ENCODE measurements at regions not wholly inside any gene's neighbourhood (a gene's known extent, or its start where the extent isn't known, plus 50 kb on each side); places are given as distances from the start of the nearest gene placed in this dataset.

- TF ChIP-seq, protein P1, sequence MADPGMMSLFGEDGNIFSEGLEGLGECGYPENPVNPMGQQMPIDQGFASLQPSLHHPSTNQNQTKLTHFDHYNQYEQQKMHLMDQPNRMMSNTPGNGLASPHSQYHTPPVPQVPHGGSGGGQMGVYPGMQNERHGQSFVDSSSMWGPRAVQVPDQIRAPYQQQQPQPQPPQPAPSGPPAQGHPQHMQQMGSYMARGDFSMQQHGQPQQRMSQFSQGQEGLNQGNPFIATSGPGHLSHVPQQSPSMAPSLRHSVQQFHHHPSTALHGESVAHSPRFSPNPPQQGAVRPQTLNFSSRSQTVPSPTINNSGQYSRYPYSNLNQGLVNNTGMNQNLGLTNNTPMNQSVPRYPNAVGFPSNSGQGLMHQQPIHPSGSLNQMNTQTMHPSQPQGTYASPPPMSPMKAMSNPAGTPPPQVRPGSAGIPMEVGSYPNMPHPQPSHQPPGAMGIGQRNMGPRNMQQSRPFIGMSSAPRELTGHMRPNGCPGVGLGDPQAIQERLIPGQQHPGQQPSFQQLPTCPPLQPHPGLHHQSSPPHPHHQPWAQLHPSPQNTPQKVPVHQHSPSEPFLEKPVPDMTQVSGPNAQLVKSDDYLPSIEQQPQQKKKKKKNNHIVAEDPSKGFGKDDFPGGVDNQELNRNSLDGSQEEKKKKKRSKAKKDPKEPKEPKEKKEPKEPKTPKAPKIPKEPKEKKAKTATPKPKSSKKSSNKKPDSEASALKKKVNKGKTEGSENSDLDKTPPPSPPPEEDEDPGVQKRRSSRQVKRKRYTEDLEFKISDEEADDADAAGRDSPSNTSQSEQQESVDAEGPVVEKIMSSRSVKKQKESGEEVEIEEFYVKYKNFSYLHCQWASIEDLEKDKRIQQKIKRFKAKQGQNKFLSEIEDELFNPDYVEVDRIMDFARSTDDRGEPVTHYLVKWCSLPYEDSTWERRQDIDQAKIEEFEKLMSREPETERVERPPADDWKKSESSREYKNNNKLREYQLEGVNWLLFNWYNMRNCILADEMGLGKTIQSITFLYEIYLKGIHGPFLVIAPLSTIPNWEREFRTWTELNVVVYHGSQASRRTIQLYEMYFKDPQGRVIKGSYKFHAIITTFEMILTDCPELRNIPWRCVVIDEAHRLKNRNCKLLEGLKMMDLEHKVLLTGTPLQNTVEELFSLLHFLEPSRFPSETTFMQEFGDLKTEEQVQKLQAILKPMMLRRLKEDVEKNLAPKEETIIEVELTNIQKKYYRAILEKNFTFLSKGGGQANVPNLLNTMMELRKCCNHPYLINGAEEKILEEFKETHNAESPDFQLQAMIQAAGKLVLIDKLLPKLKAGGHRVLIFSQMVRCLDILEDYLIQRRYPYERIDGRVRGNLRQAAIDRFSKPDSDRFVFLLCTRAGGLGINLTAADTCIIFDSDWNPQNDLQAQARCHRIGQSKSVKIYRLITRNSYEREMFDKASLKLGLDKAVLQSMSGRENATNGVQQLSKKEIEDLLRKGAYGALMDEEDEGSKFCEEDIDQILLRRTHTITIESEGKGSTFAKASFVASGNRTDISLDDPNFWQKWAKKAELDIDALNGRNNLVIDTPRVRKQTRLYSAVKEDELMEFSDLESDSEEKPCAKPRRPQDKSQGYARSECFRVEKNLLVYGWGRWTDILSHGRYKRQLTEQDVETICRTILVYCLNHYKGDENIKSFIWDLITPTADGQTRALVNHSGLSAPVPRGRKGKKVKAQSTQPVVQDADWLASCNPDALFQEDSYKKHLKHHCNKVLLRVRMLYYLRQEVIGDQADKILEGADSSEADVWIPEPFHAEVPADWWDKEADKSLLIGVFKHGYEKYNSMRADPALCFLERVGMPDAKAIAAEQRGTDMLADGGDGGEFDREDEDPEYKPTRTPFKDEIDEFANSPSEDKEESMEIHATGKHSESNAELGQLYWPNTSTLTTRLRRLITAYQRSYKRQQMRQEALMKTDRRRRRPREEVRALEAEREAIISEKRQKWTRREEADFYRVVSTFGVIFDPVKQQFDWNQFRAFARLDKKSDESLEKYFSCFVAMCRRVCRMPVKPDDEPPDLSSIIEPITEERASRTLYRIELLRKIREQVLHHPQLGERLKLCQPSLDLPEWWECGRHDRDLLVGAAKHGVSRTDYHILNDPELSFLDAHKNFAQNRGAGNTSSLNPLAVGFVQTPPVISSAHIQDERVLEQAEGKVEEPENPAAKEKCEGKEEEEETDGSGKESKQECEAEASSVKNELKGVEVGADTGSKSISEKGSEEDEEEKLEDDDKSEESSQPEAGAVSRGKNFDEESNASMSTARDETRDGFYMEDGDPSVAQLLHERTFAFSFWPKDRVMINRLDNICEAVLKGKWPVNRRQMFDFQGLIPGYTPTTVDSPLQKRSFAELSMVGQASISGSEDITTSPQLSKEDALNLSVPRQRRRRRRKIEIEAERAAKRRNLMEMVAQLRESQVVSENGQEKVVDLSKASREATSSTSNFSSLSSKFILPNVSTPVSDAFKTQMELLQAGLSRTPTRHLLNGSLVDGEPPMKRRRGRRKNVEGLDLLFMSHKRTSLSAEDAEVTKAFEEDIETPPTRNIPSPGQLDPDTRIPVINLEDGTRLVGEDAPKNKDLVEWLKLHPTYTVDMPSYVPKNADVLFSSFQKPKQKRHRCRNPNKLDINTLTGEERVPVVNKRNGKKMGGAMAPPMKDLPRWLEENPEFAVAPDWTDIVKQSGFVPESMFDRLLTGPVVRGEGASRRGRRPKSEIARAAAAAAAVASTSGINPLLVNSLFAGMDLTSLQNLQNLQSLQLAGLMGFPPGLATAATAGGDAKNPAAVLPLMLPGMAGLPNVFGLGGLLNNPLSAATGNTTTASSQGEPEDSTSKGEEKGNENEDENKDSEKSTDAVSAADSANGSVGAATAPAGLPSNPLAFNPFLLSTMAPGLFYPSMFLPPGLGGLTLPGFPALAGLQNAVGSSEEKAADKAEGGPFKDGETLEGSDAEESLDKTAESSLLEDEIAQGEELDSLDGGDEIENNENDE (IDR thresholded peaks at IDR 0.05; ENCODE audit: insufficient replicate concordance, low read length), result no peak
- no peak for TF ChIP-seq TAF7 (optimal IDR thresholded peaks at IDR 0.05; ENCODE audit: borderline replicate concordance, low read depth, low read length)
- no peak for TF ChIP-seq HDAC6 (IDR thresholded peaks at IDR 0.05; ENCODE audit: low read depth, low read length)
- no peak for TF ChIP-seq KDM1A (IDR thresholded peaks at IDR 0.05; ENCODE audit: borderline replicate concordance, low read length)
- TF ChIP-seq SIX5 (IDR thresholded peaks at IDR 0.05; ENCODE audit: low read depth, low read length), result no peak
- TF ChIP-seq BRCA1 (IDR thresholded peaks at IDR 0.05; ENCODE audit: low read depth, low read length), result no peak
- no peak for TF ChIP-seq FOSL1 (IDR thresholded peaks at IDR 0.05; ENCODE audit: insufficient read depth, low read depth, low read length)
Observed at GRCh38 chr9:90499761-90500160, 142.9 kb downstream of the DIRAS2 start (continued).

All from H1 (cell line).